GM13977 (cell line): ENCODE measurements at regions not wholly inside any gene's neighbourhood (a gene's known extent, or its start where the extent isn't known, plus 50 kb on each side); places are given as distances from the start of the nearest gene placed in this dataset.
A peak's percentile ranks its signal among the peaks of the same experiment; 100 is the strongest.

Source experiments
- DNase-seq: peaks from one replicate; pipeline ENCODE4 v3.0.0; 2012; ENCODE audit warnings: low spot score
- CTCF ChIP-seq: IDR thresholded peaks from 2 replicates; pipeline ENCODE4 v1.5.1; 2012; ENCODE audit warnings: mild to moderate bottlenecking, control low read depth; ENCODE audit not compliant: insufficient read depth; ENCODE audit errors: extremely low read depth, missing control alignments
- in situ Hi-C: fragments of 300-500 bp; cut with MboI; formaldehyde crosslinking; loops from one replicate; pipeline ENCODE4 v1.12.0; 2022; ENCODE audit warnings: low sequenced_read_pairs, low pct_unique_long_range_greater_than_20kb, mixed read lengths, inconsistent platforms; ENCODE audit not compliant: unreplicated experiment

- DNase-seq, result peak; percentile 88
- no peak for TF ChIP-seq CTCF
- in situ Hi-C loops, result no loop called here
These were observed 79.6 kb upstream of the RNU6ATAC start for GRCh38 chr9:134243778-134244467.

GRCh38 chr9:134245179-134245578 lies 80.8 kb upstream of the RNU6ATAC start:
- no peak for TF ChIP-seq CTCF
- in situ Hi-C loops, result no loop called here
- no peak for DNase-seq

GRCh38 chr9:134247918-134248631 lies 78.2 kb upstream of the RXRA start:
- in situ Hi-C loops, result no loop called here
- no peak for DNase-seq

GRCh38 chr9:134251296-134252069 lies 74.8 kb upstream of the RXRA start:
- TF ChIP-seq CTCF, result no peak
- in situ Hi-C loops, result no loop called here
- no peak for DNase-seq

More at GRCh38 chr9:134247918-134248631, 78.2 kb upstream of the RXRA start:
- TF ChIP-seq CTCF, result no peak

GRCh38 chr9:134252084-134252830 lies 74.0 kb upstream of the RXRA start:
- no peak for TF ChIP-seq CTCF
- in situ Hi-C loops, result no loop called here
- DNase-seq, result no peak

GRCh38 chr9:134253606-134254205 lies 72.5 kb upstream of the RXRA start:
- in situ Hi-C loops, result no loop called here
- DNase-seq, result no peak
- no peak for TF ChIP-seq CTCF
